ENCODE measurements at regions not wholly inside any gene's neighbourhood (a gene's known extent, or its start where the extent isn't known, plus 50 kb on each side); places are given as distances from the start of the nearest gene placed in this dataset.

DNA sequence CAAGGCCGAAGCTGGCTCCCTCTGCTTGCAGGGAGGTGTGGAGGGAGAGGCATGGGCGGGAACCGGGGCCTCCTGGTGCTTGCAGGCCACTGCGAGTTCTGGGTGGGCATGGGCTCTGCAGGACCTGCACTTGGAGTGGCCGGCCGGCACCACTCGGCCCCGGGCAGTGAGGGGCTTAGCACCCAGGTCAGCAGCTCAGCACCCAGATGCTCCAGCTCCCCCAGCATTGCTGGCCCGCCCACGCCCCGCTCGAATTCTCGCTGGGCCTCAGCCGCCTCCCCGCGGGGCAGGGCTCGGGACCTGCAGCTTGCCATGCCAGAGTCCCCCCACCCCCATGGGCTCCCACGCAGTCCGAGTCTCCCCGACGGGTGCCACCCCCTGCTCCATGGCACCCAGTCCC lies 176.2 kb upstream of the FAM98A start:
- H3K4me3 ChIP-seq (ENCODE audit: low read depth, low read length): no peak overlapping the region
- no peak for TF ChIP-seq ZNF560 (tag by site-specific recombination; IDR thresholded peaks at IDR 0.05; ENCODE audit: borderline replicate concordance)
- TF ChIP-seq GLI4 (tag by site-specific recombination; IDR thresholded peaks at IDR 0.05): no peak
- TF ChIP-seq ZNF555 (tag by site-specific recombination; conservative IDR thresholded peaks at IDR 0.05): no peak
- no peak for TF ChIP-seq ZNF837 (tag by site-specific recombination; IDR thresholded peaks at IDR 0.05)
- TF ChIP-seq ZXDB (tag by site-specific recombination; IDR thresholded peaks at IDR 0.05): no peak
- no peak for TF ChIP-seq ZNF747 (tag by site-specific recombination; IDR thresholded peaks at IDR 0.05)
- no peak for TF ChIP-seq ZNF549 (tag by site-specific recombination; IDR thresholded peaks at IDR 0.05)
- TF ChIP-seq, protein P1, sequence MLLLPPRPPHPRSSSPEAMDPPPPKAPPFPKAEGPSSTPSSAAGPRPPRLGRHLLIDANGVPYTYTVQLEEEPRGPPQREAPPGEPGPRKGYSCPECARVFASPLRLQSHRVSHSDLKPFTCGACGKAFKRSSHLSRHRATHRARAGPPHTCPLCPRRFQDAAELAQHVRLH (tag by site-specific recombination; IDR thresholded peaks at IDR 0.05): no peak
- TF ChIP-seq ZNF777 (tag by site-specific recombination; IDR thresholded peaks at IDR 0.05; ENCODE audit: borderline replicate concordance): no peak
- TF ChIP-seq, protein P2, sequence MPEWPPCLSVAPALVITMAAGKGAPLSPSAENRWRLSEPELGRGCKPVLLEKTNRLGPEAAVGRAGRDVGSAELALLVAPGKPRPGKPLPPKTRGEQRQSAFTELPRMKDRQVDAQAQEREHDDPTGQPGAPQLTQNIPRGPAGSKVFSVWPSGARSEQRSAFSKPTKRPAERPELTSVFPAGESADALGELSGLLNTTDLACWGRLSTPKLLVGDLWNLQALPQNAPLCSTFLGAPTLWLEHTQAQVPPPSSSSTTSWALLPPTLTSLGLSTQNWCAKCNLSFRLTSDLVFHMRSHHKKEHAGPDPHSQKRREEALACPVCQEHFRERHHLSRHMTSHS (tag by site-specific recombination; IDR thresholded peaks at IDR 0.05): no peak
- POLR2A ChIA-PET: no interaction called here
- no peaks in the 10 kb centered on the region for H3K9me3 ChIP-seq (ENCODE audit: control insufficient read depth, insufficient read depth, low read depth, low read length)
- CTCF ChIA-PET: no interaction called here
- H3K36me3 ChIP-seq (ENCODE audit: control insufficient read depth in 2 of 2, insufficient read depth in 1 of 2, low read length in 2 of 2): no peaks in the 10 kb centered on the region
- no peaks in the 10 kb centered on the region for H3K4me1 ChIP-seq (ENCODE audit: control insufficient read depth, insufficient read depth, low read length)
- H3K27ac ChIP-seq (ENCODE audit: extremely low read depth, low read depth, low read length): no peak overlapping the region

DNA sequence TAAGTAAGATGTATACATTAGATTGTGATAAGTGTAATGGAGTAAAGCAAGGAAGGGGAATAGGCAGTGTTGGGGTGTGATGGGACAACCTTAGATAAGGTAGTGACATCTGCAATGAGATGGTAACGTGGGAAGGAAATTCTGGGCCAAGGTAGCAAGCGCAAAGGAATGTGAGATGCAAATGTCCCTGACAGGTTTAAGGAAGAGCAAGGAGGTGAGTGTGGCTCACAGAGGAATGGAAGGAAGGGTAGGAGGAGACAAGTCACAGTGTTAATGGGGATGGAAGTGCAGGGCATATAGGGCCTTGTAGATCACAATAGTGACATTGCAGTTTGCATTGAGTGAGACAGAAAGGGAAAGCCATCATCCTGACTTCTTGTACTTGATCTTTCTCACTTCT lies 170.9 kb upstream of the FAM98A start:
- TF ChIP-seq ZNF155 (tag by site-specific recombination; IDR thresholded peaks at IDR 0.05) (no peak), MEIS1 (CRISPR knock-in tag; IDR thresholded peaks at IDR 0.05; ENCODE audit: borderline replicate concordance) (no peak), ZNF133 (tag by site-specific recombination; IDR thresholded peaks at IDR 0.05) (no peak)
- Histone ChIP-seq H3K36me3 (ENCODE audit: control insufficient read depth in 2 of 2, insufficient read depth in 1 of 2, low read length in 2 of 2) (no peaks in the 10 kb centered on the region), H3K9me3 (ENCODE audit: control insufficient read depth, insufficient read depth, low read depth, low read length) (no peaks in the 10 kb centered on the region), H3K27ac (ENCODE audit: extremely low read depth, low read depth, low read length) (no peak overlapping the region), H3K4me3 (ENCODE audit: low read depth, low read length) (no peak overlapping the region), H3K4me1 (ENCODE audit: control insufficient read depth, insufficient read depth, low read length) (no peaks in the 10 kb centered on the region)
- ChIA-PET CTCF (no interaction called here), POLR2A (no interaction called here)

DNA sequence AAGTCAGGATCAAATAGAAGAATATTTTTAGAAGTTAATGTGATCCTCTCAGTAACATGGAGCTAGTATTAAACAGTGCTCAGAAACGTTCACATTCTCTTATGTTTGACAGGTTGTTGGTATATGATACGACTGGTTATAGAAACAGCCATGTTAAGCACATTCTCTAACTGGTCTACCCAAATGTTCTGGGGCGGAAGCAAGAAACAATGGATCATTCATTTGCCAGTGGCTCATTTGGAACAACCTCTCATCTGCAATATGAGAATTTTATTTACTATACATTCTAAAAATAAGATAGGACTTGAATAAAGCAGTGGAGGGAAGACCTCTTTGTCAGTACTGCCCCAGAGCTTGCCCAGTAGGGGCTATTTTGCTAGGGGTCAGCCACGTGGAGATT lies 167.1 kb upstream of the FAM98A start:
- CTCF ChIA-PET: no interaction called here
- TF ChIP-seq ZNF654 (tag by site-specific recombination; IDR thresholded peaks at IDR 0.05; ENCODE audit: low read depth) (no peak), ZNF658 (tag by site-specific recombination; IDR thresholded peaks at IDR 0.05) (no peak)
- TF ChIP-seq, protein P2 (tag by site-specific recombination; IDR thresholded peaks at IDR 0.05): no peak

DNA sequence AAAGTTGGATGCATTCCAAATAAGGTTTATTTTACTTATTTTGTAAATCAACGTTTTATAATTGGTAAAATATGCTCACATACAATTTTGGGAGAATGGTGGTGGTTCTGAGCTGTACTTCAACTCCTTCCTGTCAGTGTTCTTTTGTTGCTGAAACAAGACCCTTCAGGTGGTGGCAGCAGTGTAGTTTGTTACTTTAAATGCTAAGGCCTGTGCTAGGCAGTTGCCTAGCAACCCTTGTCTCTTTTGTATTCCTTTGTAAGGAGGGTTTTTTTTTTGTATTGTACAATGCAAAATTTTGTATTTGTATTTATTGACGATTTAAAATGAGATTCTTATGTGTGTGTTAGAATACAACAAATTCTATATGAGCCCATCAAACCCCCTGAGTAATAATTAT lies 166.0 kb upstream of the FAM98A start:
- CTCF ChIA-PET: no interaction called here
- POLR2A ChIA-PET: no interaction called here
- TF ChIP-seq HOXC10 (CRISPR knock-in tag; IDR thresholded peaks at IDR 0.05) (no peak), ZNF654 (tag by site-specific recombination; IDR thresholded peaks at IDR 0.05; ENCODE audit: low read depth) (no peak), ZNF416 (tag by site-specific recombination; IDR thresholded peaks at IDR 0.05) (no peak)
- TF ChIP-seq, protein P3, sequence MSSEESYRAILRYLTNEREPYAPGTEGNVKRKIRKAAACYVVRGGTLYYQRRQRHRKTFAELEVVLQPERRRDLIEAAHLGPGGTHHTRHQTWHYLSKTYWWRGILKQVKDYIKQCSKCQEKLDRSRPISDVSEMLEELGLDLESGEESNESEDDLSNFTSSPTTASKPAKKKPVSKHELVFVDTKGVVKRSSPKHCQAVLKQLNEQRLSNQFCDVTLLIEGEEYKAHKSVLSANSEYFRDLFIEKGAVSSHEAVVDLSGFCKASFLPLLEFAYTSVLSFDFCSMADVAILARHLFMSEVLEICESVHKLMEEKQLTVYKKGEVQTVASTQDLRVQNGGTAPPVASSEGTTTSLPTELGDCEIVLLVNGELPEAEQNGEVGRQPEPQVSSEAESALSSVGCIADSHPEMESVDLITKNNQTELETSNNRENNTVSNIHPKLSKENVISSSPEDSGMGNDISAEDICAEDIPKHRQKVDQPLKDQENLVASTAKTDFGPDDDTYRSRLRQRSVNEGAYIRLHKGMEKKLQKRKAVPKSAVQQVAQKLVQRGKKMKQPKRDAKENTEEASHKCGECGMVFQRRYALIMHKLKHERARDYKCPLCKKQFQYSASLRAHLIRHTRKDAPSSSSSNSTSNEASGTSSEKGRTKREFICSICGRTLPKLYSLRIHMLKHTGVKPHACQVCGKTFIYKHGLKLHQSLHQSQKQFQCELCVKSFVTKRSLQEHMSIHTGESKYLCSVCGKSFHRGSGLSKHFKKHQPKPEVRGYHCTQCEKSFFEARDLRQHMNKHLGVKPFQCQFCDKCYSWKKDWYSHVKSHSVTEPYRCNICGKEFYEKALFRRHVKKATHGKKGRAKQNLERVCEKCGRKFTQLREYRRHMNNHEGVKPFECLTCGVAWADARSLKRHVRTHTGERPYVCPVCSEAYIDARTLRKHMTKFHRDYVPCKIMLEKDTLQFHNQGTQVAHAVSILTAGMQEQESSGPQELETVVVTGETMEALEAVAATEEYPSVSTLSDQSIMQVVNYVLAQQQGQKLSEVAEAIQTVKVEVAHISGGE (tag by site-specific recombination; conservative IDR thresholded peaks at IDR 0.05; ENCODE audit: low read depth): no peak

More for the DNA sequence above, 167.1 kb upstream of the FAM98A start:
- no peaks in the 10 kb centered on the region for H3K4me1 ChIP-seq (ENCODE audit: control insufficient read depth, insufficient read depth, low read length)
- no peaks in the 10 kb centered on the region for H3K9me3 ChIP-seq (ENCODE audit: control insufficient read depth, insufficient read depth, low read depth, low read length)
- H3K36me3 ChIP-seq (ENCODE audit: control insufficient read depth in 2 of 2, insufficient read depth in 1 of 2, low read length in 2 of 2): no peaks in the 10 kb centered on the region
- POLR2A ChIA-PET: no interaction called here
- no peak overlapping the region for H3K4me3 ChIP-seq (ENCODE audit: low read depth, low read length)
- no peak overlapping the region for H3K27ac ChIP-seq (ENCODE audit: extremely low read depth, low read depth, low read length)

More for the DNA sequence above, 166.0 kb upstream of the FAM98A start:
- Histone ChIP-seq H3K27ac (ENCODE audit: extremely low read depth, low read depth, low read length) (no peak overlapping the region), H3K4me3 (ENCODE audit: low read depth, low read length) (no peak overlapping the region), H3K4me1 (ENCODE audit: control insufficient read depth, insufficient read depth, low read length) (no peaks in the 10 kb centered on the region), H3K9me3 (ENCODE audit: control insufficient read depth, insufficient read depth, low read depth, low read length) (no peaks in the 10 kb centered on the region), H3K36me3 (ENCODE audit: control insufficient read depth in 2 of 2, insufficient read depth in 1 of 2, low read length in 2 of 2) (no peaks in the 10 kb centered on the region)

Data from HEK293 (cell line).